SK-N-SH (cell line): ENCODE measurements at regions not wholly inside any gene's neighbourhood (a gene's known extent, or its start where the extent isn't known, plus 50 kb on each side); places are given as distances from the start of the nearest gene placed in this dataset.

Source experiments
- CTCF ChIA-PET: fragments of 300-600, 350-600 bp; formaldehyde crosslinking; extraction: SDS; loops from one replicate; lab custom pipeline; 2021; lab: Yijun Ruan, JAX
- POLR2A ChIA-PET: fragments of 350-600 bp; sonication (Branson Sonifier 250); formaldehyde crosslinking; extraction: SDS; loops from one replicate; lab custom pipeline; 2020; ENCODE audit warnings: antibody characterized with exemption, inconsistent platforms; lab: Yijun Ruan, JAX
- DNase-seq: peaks from one replicate; pipeline ENCODE4 v3.0.0; 2012
- H2AFZ ChIP-seq: fragments of 200-600 bp; sonication (generic); 2 replicates; pipeline ENCODE4 v1.8.1; 2016; ENCODE audit warnings: antibody characterized with exemption, mild to moderate bottlenecking, low read depth
- H3F3A ChIP-seq: fragments of 200-600 bp; sonication (generic); replicated peaks from 2 replicates; pipeline ENCODE3; 2016; ENCODE audit warnings: antibody characterized with exemption, mild to moderate bottlenecking; ENCODE audit not compliant: insufficient read depth
- H3K27ac ChIP-seq, 2 experiments: fragments of 200-500 bp in 1 of 2; fragments of 200-600 bp in 1 of 2; sonication (Bioruptor generic) in 1 of 2; sonication (generic), shearing (Covaris generic) in 1 of 2; 2 replicates each; pipeline versions ENCODE4 v1.5.1 to v1.6.1; 2014 to 2016; ENCODE audit warnings: low read depth in 2 of 2, inconsistent platforms in 1 of 2, low read length in 1 of 2, mild to moderate bottlenecking in 1 of 2, mixed read lengths in 1 of 2
- H3K27me3 ChIP-seq: fragments of 200-600 bp; sonication (generic), shearing (Covaris generic); 2 replicates; pipeline ENCODE4 v1.6.1; 2016; ENCODE audit warnings: mixed run types; ENCODE audit not compliant: insufficient read depth
- H3K36me3 ChIP-seq, 2 experiments: fragments of 200-500 bp in 1 of 2; fragments of 200-600 bp in 1 of 2; sonication (Bioruptor generic) in 1 of 2; sonication (generic) in 1 of 2; replicated peaks in 1 of 2; 2 replicates each; pipeline versions ENCODE3 to v1.5.1; 2014 to 2016; ENCODE audit warnings: low read length in 1 of 2, mild to moderate bottlenecking in 1 of 2; ENCODE audit not compliant: insufficient read depth in 2 of 2, control insufficient read depth in 1 of 2
- H3K4me1 ChIP-seq, 2 experiments: fragments of 200-500 bp in 1 of 2; fragments of 200-600 bp in 1 of 2; sonication (Bioruptor generic) in 1 of 2; sonication (generic), shearing (Covaris generic) in 1 of 2; 2 replicates each; pipeline versions ENCODE4 v1.5.1 to v1.6.1; 2014 to 2016; ENCODE audit warnings: low read depth in 1 of 2, low read length in 1 of 2, mixed run types in 1 of 2; ENCODE audit not compliant: insufficient read depth in 2 of 2, control insufficient read depth in 1 of 2
- H3K4me2 ChIP-seq: fragments of 200-600 bp; sonication (generic), shearing (Covaris generic); 2 replicates; pipeline ENCODE4 v1.6.1; 2017; ENCODE audit warnings: mixed run types
- H3K4me3 ChIP-seq, 2 experiments: fragments of 200-500 bp in 1 of 2; fragments of 200-600 bp in 1 of 2; sonication (Bioruptor generic) in 1 of 2; sonication (generic), shearing (Covaris generic) in 1 of 2; 2 replicates each; pipeline versions ENCODE4 v1.5.1 to v1.8.1; 2014 to 2016; ENCODE audit warnings: low read depth in 2 of 2, inconsistent platforms in 1 of 2, low read length in 1 of 2, mild to moderate bottlenecking in 1 of 2, mixed read lengths in 1 of 2, moderate library complexity in 1 of 2
- H3K79me2 ChIP-seq: fragments of 200-600 bp; sonication (generic); 2 replicates; pipeline ENCODE4 v1.8.1; 2017; ENCODE audit warnings: mild to moderate bottlenecking; ENCODE audit not compliant: insufficient read depth
- H3K9ac ChIP-seq: fragments of 200-600 bp; sonication (generic); 2 replicates; pipeline ENCODE4 v1.6.1; 2017; ENCODE audit warnings: mixed run types
- H3K9me2 ChIP-seq: fragments of 200-600 bp; sonication (generic); 2 replicates; pipeline ENCODE4 v1.6.1; 2017; ENCODE audit warnings: mixed run types
- H3K9me3 ChIP-seq: fragments of 200-600 bp; sonication (generic); 2 replicates; pipeline ENCODE4 v1.6.1; 2017; ENCODE audit warnings: mixed run types, mild to moderate bottlenecking, moderate library complexity
- H4K20me1 ChIP-seq: fragments of 200-600 bp; sonication (generic); 2 replicates; pipeline ENCODE4 v1.6.1; 2017; ENCODE audit warnings: mild to moderate bottlenecking, mixed run types; ENCODE audit not compliant: insufficient read depth
- ELF1 ChIP-seq: IDR thresholded peaks from 2 replicates; pipeline ENCODE4 v1.4.0; 2012
- EP300 ChIP-seq, 2 experiments: IDR thresholded peaks; 2 replicates each; pipeline versions ENCODE4 v1.4.0 to v1.6.1; 2012; ENCODE audit warnings: borderline replicate concordance in 1 of 2, low read depth in 1 of 2, low read length in 1 of 2
- GABPA ChIP-seq: IDR thresholded peaks from 2 replicates; pipeline ENCODE4 v1.4.0; 2012; ENCODE audit warnings: low read depth, mild to moderate bottlenecking
- GATA2 ChIP-seq: sonication (generic); formaldehyde crosslinking; IDR thresholded peaks from 2 replicates; pipeline ENCODE4 v1.5.0; 2020; ENCODE audit warnings: mild to moderate bottlenecking, missing genetic modification reagents
- JUND ChIP-seq: IDR thresholded peaks from 2 replicates; pipeline ENCODE4 v1.4.0; 2012
- MXI1 ChIP-seq: IDR thresholded peaks from 2 replicates; pipeline ENCODE4 v1.6.1; 2012; ENCODE audit warnings: mild to moderate bottlenecking, low read depth, low read length, improper control_type of control experiment
- NFIC ChIP-seq: IDR thresholded peaks from 2 replicates; pipeline ENCODE4 v1.4.0; 2012; ENCODE audit warnings: borderline replicate concordance
- NRF1 ChIP-seq: IDR thresholded peaks from 2 replicates; pipeline ENCODE4 v1.6.1; 2012; ENCODE audit warnings: low read depth, mild to moderate bottlenecking, low read length
- POLR2AphosphoS5 ChIP-seq: IDR thresholded peaks from 2 replicates; pipeline ENCODE4 v1.6.1; 2012; ENCODE audit warnings: low read depth, low read length
- RFX5 ChIP-seq: IDR thresholded peaks from 2 replicates; pipeline ENCODE4 v1.6.1; 2012; ENCODE audit warnings: mild to moderate bottlenecking, improper control_type of control experiment, low read length
- RXRA ChIP-seq: IDR thresholded peaks from 2 replicates; pipeline ENCODE4 v1.4.0; 2012; ENCODE audit warnings: low read depth, mild to moderate bottlenecking, borderline replicate concordance
- TAF1 ChIP-seq: IDR thresholded peaks from 2 replicates; pipeline ENCODE4 v1.6.1; 2012; ENCODE audit warnings: low read depth, mild to moderate bottlenecking, low read length, moderate library complexity, borderline replicate concordance
- YY1 ChIP-seq: IDR thresholded peaks from 2 replicates; pipeline ENCODE4 v1.4.0; 2012; ENCODE audit warnings: low read depth, mild to moderate bottlenecking
- WGBS: methylation state at CpG from one replicate; pipeline ENCODE4 v1.1.6; 2017; ENCODE audit warnings: low lambda C conversion rate; 5-methylcytosine and 5-hydroxymethylcytosine counted together
- TF ChIP-seq, protein P1 (sequence below): IDR thresholded peaks from 2 replicates; pipeline ENCODE4 v1.6.1; 2012; ENCODE audit warnings: mild to moderate bottlenecking, low read depth, low read length, moderate library complexity
- TF ChIP-seq, protein P2 (sequence below): fragments of 200-600 bp; sonication (generic); IDR thresholded peaks from 2 replicates; pipeline ENCODE4 v1.6.1; 2017; ENCODE audit warnings: antibody characterized with exemption, mild to moderate bottlenecking, moderate library complexity
- TF ChIP-seq, protein P3 (sequence below): IDR thresholded peaks from 2 replicates; pipeline ENCODE4 v1.4.0; 2012; ENCODE audit warnings: low read depth, borderline replicate concordance

- no peak overlapping the region for H3K9ac ChIP-seq
- ChIA-PET POLR2A (no interaction called here), CTCF (no interaction called here)
- no peaks in the 10 kb centered on the region for H3K79me2 ChIP-seq
- no peaks in the 10 kb centered on the region for H3K36me3 ChIP-seq
- no peaks in the 10 kb centered on the region for H3F3A ChIP-seq
- no peaks in the 10 kb centered on the region for H4K20me1 ChIP-seq
- H3K9me3 ChIP-seq, result no peaks in the 10 kb centered on the region
- WGBS, result 73% methylated on average over 3 of the region's 3 CpGs
- TF ChIP-seq YY1, result no peak
- TF ChIP-seq, protein P1, sequence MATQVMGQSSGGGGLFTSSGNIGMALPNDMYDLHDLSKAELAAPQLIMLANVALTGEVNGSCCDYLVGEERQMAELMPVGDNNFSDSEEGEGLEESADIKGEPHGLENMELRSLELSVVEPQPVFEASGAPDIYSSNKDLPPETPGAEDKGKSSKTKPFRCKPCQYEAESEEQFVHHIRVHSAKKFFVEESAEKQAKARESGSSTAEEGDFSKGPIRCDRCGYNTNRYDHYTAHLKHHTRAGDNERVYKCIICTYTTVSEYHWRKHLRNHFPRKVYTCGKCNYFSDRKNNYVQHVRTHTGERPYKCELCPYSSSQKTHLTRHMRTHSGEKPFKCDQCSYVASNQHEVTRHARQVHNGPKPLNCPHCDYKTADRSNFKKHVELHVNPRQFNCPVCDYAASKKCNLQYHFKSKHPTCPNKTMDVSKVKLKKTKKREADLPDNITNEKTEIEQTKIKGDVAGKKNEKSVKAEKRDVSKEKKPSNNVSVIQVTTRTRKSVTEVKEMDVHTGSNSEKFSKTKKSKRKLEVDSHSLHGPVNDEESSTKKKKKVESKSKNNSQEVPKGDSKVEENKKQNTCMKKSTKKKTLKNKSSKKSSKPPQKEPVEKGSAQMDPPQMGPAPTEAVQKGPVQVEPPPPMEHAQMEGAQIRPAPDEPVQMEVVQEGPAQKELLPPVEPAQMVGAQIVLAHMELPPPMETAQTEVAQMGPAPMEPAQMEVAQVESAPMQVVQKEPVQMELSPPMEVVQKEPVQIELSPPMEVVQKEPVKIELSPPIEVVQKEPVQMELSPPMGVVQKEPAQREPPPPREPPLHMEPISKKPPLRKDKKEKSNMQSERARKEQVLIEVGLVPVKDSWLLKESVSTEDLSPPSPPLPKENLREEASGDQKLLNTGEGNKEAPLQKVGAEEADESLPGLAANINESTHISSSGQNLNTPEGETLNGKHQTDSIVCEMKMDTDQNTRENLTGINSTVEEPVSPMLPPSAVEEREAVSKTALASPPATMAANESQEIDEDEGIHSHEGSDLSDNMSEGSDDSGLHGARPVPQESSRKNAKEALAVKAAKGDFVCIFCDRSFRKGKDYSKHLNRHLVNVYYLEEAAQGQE, result no peak
- TF ChIP-seq NFIC, result no peak
- no peak for TF ChIP-seq RXRA
- no peak for TF ChIP-seq TAF1
- no peak overlapping the region for H3K4me3 ChIP-seq
- no peak for DNase-seq
- no peak overlapping the region for H3K4me2 ChIP-seq
- no peaks in the 10 kb centered on the region for H3K9me2 ChIP-seq
- H3K4me1 ChIP-seq, result no peaks in the 10 kb centered on the region; a peak in 1 of 4 replicates
- no peak overlapping the region for H3K27ac ChIP-seq
- no peak overlapping the region for H2AFZ ChIP-seq
- no peaks in the 10 kb centered on the region for H3K27me3 ChIP-seq
These were observed 367.6 kb upstream of the PRICKLE1 start for GRCh38 chr12:42957136-42957535.

GRCh38 chr12:42953021-42953420 lies 363.5 kb upstream of the PRICKLE1 start:
- Histone ChIP-seq H4K20me1 (no peaks in the 10 kb centered on the region), H3K9me2 (no peaks in the 10 kb centered on the region), H3K79me2 (no peaks in the 10 kb centered on the region), H2AFZ (no peak overlapping the region), H3K4me2 (no peak overlapping the region), H3K4me1 (no peaks in the 10 kb centered on the region), H3F3A (no peaks in the 10 kb centered on the region), H3K27ac (no peak overlapping the region), H3K36me3 (no peaks in the 10 kb centered on the region), H3K4me3 (no peak overlapping the region), H3K27me3 (no peaks in the 10 kb centered on the region), H3K9ac (no peak overlapping the region), H3K9me3 (no peaks in the 10 kb centered on the region)
- CTCF ChIA-PET, result no interaction called here
- POLR2A ChIA-PET, result no interaction called here
- DNase-seq, result no peak
- TF ChIP-seq EP300 (IDR thresholded peaks at IDR 0.05; ENCODE audit: borderline replicate concordance in 1 of 2, low read depth in 1 of 2, low read length in 1 of 2) (no peak), MXI1 (no peak), ELF1 (no peak), POLR2AphosphoS5 (no peak), GABPA (no peak), JUND (no peak), NRF1 (no peak), RFX5 (no peak), GATA2 (CRISPR knock-in tag) (no peak)
- TF ChIP-seq, protein P2, sequence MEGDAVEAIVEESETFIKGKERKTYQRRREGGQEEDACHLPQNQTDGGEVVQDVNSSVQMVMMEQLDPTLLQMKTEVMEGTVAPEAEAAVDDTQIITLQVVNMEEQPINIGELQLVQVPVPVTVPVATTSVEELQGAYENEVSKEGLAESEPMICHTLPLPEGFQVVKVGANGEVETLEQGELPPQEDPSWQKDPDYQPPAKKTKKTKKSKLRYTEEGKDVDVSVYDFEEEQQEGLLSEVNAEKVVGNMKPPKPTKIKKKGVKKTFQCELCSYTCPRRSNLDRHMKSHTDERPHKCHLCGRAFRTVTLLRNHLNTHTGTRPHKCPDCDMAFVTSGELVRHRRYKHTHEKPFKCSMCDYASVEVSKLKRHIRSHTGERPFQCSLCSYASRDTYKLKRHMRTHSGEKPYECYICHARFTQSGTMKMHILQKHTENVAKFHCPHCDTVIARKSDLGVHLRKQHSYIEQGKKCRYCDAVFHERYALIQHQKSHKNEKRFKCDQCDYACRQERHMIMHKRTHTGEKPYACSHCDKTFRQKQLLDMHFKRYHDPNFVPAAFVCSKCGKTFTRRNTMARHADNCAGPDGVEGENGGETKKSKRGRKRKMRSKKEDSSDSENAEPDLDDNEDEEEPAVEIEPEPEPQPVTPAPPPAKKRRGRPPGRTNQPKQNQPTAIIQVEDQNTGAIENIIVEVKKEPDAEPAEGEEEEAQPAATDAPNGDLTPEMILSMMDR, result no peak
- TF ChIP-seq, protein P3, sequence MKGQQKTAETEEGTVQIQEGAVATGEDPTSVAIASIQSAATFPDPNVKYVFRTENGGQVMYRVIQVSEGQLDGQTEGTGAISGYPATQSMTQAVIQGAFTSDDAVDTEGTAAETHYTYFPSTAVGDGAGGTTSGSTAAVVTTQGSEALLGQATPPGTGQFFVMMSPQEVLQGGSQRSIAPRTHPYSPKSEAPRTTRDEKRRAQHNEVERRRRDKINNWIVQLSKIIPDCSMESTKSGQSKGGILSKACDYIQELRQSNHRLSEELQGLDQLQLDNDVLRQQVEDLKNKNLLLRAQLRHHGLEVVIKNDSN, result no peak
- WGBS, result 50% methylated on average over 2 of the region's 2 CpGs
